ENCODE measurements at regions not wholly inside any gene's neighbourhood (a gene's known extent, or its start where the extent isn't known, plus 50 kb on each side); places are given as distances from the start of the nearest gene placed in this dataset.
A peak's percentile ranks its signal among the peaks of the same experiment; 100 is the strongest.
"Not testable (repeated sequence)": the region's sequence is repeated elsewhere in the genome, so short reads cannot be mapped to it uniquely, and the experiment has no call there.

DNA sequence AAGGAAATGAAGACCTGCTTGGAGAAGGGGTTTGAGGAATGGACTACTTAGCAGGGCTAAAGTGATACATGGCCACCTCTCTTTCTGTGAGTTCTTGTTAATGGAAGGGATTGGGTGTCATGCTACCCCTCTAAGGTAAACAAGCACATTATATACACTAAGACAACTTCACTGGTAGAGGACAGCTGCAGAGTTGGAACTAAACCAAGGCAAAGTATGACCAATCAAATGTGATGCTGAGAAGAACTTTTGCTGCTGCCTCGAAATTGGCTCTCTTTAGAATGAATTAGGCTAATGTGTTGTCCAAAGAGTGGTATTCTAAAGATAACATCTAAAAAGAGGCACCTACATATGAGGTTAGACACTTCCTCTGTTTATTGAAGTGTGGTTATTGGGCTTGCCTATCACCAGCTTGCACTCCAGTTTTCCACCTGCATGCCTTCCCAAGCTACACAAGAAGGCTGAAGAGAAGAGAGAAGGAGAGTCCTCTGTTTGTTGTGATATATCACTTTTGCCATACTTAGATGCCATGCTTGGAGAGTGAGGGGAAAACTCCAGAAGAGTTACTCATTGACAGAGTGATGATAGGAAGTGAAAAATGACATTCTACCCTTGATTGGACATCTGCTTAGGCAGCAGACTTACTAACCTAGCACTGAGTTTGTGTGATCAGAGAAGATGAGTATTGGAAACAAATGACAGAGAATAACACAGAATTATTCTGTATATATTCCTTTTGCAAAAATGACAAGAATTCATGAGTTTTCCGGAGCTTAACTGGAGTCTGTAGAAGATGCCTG is 536.1 kb downstream of the ZNF608 start:
- DNase-seq = no peak

DNA sequence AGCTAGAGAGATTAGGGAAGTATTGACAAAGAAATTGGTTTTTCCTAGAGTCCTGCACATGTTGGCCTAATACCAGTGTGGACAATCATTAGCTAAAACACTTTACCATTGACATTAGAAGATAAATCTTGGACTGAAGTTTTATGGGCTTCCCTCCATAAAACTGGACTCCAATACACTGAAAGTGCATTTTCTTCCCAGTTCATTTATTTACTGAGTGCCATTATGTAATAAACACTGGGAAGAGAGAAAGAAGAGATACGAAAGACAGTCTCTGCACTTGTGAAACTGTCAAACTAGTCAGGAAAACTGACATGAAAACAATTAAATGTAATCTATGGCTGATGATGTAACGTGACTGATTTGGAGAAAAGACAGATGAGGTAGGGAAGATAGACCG is 539.3 kb downstream of the ZNF608 start:
- no peak for DNase-seq

DNA sequence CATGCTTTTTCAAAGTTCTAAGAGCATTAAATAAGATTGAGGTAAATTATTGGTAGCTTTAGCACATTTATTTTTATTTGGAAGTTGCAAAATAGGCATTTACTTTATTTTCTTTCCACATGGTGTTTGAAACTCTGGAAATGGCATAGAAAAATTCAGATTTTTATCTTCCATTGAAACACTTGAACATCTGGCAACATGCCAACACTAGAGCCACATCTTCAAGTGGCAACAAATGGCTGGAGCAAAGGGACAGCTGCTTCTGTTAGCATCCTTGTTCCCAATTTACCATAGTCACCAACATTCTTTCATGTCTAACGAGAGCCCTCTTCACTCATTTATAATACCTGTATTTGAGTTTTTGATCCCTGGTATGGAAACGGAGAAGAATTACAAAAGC is 539.9 kb downstream of the ZNF608 start:
- peak in 2 of 3 experiments; percentile 41 to 51 for DNase-seq

DNA sequence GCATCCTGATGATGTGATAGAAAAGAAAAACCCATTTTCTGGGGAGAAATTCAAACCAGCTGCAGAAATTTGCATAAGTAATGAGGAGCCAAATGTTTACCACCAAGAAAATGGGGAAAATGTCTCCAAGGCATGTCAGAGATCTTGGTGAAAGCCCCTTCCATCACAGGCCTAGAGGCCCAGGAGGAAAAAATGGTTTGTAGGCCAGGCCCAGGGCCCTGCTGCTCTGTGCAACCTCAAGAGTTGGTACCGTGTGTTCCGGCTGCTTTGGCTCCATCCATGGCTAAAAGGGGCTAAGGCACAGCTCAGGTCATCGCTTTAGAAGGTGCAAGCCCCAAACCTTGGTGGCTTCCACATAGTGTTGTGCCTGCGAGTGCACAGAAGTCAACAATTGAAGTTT is 543.1 kb downstream of the ZNF608 start:
- DNase-seq = no peak

DNA sequence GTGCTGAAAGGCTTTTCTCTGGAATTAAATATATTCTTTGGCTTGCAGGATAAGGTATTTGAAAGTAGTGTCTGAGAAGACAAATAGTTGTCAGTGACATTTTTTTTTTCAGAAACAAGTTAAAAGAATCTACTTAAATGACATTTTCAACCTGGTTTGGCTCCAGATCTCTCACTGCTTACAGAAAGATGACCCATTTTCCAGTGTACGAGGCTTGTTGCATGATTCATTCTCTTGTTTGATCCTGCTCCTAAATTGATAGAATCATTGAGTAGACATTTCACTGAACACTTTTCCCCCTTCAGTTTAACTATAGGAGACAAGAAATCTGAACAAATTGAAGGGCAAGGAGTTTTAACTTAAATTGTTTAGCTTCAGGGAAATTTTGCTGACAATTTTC is 546.1 kb downstream of the ZNF608 start:
- DNase-seq = no peak

DNA sequence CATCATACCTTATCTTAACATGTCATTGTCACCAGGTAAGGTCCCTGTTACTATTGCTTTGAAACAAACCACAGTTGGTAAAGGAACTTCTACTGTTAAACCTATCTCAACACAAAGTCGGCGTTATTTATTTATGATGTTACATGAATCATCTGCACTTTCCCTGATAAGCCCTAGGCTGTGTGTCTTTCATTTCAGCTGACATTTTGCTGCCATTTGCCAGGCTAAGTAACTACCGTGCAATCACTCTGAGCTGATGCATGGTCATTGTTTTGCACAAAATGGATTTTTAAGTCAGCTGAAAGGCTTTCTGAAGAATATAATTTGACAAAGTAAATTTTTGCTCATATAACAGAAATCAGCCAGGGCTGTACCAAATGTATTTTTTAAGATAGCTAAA is 546.5 kb downstream of the ZNF608 start:
- no peak for DNase-seq

DNA sequence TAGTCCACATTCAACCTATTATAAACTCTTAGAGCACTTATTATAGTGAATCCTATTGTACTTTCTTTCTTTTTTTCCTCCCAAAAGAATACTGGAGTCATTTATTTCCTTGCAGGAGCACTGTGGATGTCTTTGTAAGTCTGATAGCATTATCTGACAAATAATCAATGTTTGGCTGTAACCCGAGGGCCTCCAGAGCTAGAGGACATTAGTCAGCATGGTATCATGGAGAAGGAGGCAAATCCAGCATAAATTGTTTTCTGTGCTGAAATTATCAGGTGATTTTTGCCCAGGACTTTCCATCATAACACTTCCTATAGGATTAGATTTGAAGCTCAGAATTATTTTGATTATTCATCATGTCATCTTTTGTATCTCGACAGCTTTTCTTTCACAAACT is 551.0 kb downstream of the ZNF608 start:
- DNase-seq = no peak

DNA sequence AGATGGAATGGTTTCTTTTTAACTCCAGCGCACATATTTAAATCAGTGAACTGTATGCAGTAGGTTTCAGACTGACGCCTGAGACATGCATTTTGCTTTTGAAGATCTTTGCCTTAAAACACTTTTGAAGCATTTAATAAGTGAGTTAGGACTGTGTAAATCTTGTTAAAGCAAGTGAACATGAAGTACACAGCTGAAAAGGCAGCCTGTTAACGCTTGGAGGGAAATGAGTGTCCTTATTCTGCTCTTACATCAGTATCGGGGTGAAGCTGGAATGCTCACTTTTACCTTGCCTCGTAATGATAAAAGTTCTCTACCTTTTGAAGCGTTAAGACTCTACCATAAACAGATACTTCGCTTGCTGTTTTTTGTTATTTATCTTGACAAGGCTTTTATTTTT is 552.2 kb downstream of the ZNF608 start:
- no peak for DNase-seq

DNA sequence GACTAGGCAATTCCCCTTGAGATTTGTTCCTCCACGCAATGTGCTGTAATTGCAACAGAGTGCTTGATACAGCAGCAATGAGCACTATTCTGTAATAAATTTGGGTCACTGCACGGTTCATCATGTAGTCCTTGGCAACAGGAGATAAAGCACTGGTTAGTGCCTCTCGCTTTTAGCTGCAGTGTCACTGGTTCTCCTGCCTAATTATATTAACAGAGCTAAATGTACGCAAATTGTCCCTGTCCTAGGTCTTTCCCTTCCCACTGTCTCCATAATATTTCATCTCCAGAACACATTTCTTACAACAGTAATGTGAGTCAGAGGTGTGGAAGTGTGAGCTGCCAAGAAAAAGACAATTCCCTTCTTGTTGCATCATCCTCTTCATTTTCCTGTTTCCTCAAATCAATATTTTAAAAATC is 553.1 kb downstream of the ZNF608 start:
- DNase-seq = peak in 1 of 3 experiments; percentile 2

DNA sequence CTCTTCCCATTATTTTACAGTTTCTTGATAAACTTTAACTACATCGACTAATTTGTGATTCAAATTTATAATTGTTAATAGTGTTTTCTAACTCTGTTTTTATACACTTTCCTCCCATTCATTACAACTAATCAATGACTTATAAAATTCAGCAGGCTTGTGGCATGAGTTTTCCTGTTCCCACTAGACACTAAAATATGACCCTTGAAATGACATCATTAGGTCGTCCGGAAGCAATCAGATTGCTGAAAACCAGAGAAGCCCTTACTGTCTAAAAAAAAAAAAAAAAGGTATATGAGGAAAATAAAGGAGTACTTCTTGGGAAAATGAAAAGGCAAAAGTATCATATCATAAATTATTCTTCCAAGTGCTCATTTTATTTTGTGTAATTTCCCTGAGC is 553.7 kb downstream of the ZNF608 start:
- no peak for DNase-seq

DNA sequence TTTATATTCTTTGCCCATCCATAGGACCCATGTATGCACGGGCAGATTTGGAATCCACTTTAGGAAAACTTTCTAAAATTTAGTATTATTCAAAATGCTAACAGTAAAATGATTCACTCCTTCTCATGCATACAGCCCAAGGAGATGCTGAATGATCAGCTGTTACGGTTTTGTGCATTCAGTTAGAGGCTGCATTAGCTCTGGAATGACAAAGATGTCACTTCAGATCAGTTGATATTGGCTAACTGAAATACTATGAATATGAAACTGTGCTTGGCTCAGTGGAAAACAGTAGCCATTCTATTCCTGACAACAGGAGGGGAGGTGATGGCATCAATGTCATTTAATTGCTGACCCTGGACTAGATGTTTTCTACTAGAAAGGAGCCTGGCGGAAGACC is 560.7 kb downstream of the ZNF608 start:
- no peak for DNase-seq

DNA sequence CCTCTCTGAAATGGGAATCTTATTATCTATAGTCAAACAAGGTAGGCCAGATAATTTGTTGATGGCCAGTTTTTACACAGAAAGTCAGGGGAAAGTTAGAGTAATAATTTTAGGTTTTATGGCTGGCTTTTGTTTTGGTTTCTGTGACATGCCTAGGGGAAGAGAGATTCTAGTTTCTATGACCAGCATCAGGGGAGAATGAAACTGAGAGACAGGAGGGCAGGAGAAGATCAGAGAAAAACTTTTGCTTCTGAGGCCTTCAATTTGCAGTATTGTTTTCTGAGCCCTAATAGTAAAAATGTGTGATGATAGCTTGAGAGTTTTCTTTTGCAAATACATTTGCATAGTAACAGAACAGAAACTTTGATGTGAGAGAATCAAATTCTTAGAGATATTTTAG is 564.3 kb downstream of the ZNF608 start:
- DNase-seq = no peak

DNA sequence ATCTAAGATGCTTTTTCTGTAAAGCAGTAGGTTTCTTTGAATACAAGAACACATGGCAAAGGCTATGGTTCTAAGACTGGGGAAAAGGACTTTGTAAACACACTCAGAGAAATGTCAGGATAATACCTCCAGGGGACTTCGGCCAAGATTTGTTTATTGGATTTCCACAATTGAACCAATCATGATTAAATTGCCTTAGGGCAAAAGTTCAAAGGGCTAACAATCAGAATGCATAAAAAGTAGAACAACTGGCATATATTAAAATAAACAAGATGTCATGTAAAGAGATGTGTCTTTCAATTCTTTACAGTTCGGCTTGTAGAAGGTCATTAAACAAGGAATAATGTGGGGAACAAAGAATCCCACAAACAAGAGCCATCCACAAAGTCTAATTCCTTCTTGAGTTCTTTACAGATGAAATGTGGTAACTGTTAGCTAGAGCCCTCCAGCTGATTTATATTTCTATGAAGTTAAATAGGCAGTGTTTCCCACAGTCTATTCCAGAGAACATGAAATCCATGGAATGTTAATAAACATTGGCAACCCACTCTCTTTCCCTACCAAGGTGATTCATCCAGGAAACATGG is 565.5 kb downstream of the ZNF608 start:
- peak in 1 of 3 experiments; percentile 10 for DNase-seq

DNA sequence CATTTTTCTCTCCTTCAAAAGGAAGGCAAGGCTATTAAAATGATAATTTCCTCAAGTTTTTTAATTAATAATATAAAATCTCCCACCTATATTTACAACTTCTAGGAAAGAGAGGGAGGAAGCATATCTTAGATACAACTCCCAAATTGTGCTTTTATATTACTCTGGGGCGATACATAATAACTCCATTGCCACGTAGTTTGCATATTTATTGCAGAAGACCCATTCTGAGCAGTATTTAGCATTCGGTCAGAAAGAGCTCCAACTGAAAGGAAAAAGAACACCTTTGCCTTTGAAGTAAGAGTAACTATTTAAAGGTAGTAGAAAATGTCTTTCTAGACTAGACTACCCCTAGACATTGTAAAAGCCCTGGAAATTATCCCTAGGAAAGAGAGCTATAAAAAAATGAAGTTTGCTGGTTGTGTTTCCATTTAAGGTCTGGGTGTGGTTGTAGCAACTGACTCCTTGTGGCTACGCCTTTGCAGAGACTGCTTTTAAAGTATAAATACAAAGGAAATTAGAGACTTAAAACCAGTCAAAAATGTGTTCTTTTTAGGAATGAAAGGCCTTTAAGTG is 566.1 kb downstream of the ZNF608 start:
- DNase-seq = no peak

DNA sequence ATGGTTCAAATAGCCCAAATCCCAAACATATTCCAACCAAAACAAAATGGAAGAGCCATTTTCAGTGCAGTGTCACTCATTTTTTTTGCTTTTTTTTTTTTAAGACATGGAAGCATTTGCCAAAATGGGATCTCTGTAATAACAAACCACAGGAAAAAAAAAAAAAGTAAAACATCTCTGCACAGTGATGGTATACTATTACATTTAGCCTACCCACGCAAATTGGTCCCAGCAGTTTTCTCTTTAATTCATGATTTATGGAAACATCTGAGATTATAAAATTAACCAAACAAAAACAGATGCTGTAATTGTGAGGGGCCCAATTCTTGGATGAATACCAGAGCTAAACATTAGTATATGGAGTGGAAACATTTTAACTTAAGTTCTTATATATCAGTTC is 566.6 kb downstream of the ZNF608 start:
- DNase-seq = no peak

DNA sequence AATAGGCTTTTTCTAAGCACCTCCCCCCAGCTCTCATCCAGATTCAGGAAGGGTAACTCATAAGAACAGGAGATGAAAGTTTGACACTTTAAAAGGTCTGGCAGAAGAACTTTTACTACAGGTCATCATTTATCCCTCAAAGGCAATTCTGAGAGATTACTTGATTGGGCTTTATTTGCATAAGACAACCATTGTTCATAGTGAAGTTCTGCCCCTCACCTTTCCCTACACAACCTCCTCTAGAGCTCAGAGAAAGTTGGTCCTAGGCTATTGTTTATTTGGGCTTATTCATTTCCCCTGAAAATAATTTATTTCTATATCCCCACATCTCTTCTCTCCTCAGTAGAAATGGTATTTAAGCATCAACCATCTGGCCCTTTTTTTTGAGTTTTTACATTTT is 568.4 kb downstream of the ZNF608 start:
- no peak for DNase-seq

DNA sequence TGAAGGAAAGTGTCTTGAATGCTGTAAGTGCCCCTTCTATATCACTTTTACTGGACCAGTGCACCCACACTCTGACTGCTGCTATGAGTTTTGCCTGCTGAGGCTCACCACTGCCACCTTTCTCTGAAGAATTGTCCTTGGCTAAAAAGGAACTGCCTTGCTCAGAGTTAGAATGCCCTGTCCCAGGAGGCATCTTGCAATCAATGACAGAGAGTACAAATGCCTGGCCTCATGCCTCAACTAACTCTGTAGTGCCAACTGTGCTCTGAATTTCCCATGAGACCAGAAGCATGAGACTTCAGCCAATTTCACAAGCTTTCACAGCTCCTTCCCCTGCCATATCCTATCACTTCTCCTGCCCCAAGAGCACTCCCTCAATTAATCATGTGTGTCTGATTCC is 569.7 kb downstream of the ZNF608 start:
- DNase-seq = no peak

DNA sequence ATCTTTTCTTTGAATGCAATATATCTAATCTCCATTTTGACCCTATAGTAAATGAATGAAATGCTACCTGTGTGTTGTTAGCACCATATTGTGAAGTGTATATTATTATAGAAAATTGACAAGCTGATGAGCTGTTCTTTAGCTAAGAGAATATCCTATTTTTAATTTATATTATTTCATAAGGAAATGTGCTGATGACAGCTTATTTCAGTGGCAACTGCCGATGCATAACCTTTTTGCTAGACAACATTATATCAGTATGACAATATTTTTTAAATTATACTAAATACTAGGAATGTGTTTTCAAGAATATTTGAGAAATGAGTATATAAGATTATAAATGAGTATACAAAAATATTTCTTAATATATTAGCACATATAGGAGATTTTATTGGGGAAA is 573.1 kb downstream of the ZNF608 start:
- DNase-seq = no peak

DNA sequence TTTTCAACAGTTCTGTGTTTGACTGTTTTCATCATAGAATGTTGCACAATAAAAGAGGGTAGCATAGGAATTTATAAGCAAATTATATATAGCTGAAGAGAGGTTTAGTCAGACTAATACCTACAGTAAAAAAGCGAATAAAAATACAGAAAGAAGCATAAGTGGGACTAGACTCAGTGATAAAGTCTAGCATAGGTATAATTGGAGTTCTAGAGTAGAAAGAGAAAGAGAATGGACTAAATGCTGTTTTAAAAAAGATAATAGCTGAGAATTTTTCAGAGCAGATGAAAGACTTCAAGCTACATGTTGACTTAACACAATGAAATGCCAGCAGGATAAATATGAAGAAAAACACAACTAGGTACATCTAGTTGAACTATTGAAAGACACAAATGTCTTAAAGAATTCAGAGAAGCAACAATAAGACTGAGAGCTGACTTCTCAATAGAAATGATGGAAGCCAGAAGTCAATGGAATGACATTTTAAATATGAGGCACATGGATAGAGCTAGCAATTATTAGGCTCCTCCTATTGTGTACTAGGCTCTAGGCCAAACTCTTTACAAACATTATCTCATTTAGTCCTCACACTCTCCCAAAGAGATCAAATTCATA is 573.9 kb downstream of the ZNF608 start:
- no peak for DNase-seq

DNA sequence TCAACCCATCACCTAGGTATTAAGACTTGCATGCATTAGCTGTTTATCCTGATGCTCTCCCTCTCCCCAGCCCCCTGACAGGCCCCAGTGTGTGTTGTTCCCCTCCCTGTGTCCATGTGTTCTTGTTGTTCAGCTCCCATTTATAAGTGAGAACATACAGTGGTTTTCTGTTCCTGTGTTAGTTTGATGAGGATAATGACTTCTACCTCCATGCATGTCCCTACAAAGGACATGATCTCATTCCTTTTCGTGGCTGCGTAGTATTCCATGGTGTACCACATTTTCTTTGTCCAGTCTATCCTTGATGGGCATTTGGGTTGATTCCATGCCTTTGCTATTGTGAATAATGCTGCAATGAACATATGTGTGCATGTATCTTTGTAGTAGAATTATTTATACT is 578.3 kb downstream of the ZNF608 start:
- not testable (repeated sequence) for DNase-seq

DNA sequence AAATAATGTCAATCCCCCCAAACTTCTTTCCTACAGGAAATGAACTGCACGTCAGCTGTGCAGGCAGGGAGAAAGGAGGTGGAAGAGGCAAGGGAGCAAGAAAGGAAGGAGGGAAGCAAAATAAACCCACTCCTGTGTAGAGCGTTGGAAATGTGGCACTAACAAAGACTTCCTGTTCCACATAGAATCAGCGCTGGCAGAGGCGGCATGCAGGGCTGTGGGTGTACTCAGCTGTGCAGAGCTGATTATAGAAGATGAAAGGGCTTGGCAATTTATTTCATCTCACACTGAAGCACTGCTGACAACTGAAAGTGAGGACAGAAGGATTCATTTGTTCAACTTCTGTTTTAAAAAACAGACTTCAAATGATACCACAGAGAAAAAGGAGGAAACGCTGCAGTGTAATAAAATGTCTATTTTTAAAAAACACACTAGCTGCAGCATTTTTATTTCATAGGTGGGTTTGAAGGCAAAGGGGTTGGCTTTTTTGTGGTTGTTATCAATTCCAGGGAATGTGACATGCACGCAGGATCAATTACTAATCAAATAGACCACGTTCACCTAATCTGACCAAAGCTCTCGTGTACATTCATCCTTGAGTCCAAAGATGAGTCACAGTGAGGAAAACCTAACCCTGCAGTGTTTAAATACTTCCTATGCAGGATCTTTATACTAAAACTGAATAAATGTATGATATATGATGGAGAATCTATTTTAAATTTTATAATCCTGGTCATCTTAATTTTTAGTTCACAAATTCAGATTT is 583.5 kb downstream of the ZNF608 start:
- peak; percentile 4 to 76 (median 53) for DNase-seq

DNA sequence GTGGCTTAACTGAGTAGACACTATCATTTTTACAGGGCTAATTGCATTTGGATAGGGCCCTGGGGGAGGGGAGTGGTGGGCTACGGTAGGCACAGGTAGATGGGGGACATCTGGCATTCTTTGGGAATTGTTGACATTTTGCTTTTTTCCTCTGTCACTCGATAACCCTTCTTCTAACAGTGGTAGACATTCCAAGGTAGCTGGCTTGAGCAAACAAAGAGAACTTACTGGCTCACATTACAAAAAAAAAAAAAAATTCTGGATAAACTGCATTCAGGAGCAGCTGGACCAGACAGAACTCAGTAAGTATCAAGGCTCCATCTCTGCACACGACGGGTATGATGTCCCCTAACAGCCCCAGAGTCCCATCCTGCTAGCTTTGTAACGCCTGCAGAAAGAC is 585.2 kb downstream of the ZNF608 start:
- DNase-seq = no peak

DNA sequence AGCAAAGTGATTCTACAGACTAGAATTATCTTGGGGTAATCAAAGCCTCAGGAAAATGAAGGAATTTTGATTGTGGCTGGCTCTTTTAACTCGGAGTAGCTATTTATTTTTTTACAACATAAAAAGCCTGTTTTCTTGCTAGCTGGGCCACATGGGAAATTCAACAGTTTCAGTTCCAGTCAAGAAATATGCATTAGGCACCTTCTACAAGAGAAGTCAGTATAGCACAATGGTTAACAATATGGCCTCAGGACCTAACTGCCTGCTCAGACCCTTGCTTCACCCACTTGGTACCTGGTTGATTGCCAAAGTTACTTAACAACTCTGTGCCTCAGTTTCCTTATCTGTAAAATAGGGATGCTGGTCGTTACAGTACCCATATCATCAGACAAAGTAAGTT is 586.2 kb downstream of the ZNF608 start:
- DNase-seq = no peak
